EL (cell line): ENCODE measurements at regions not wholly inside any gene's neighbourhood (a gene's known extent, or its start where the extent isn't known, plus 50 kb on each side); places are given as distances from the start of the nearest gene placed in this dataset.
"Not testable (repeated sequence)": the region's sequence is repeated elsewhere in the genome, so short reads cannot be mapped to it uniquely, and the experiment has no call there.

Source experiments
- DNase-seq: peaks from one replicate; pipeline ENCODE4 v3.0.0-alpha.2; 2016

DNA sequence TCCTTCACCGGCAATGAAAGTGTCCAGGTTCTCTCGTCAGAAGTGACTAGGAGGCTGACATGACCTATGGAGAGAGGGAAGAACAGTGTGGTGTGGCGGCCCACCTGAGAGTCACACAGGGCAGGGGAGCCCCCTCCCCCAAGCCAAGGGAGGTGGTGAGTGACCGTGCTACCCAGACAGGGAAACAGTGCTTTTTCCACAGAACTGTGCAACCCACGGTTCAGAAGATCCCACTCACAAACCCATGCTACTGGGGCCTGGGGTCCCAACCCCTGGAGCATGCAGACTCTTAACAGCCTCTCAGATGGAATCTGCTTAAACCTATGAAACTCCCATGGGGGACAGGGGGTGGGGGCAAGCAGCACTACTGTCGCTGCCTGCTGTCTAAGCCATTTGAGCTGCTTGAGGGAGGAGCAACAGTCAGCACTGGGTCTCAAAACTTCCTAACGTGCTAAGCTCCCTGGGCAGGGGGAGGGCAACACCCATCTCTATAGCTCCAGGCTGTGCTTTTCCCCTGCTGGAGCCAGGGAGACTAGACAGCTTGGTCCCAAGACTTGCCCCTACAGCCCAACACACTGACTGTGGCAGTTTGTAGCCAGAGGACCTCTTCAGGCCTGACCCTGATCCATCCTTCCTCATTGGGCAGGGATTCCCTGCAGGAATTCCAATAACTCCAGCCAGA, 850.4 kb upstream of the AADAT start:
- DNase-seq, result no peak

DNA sequence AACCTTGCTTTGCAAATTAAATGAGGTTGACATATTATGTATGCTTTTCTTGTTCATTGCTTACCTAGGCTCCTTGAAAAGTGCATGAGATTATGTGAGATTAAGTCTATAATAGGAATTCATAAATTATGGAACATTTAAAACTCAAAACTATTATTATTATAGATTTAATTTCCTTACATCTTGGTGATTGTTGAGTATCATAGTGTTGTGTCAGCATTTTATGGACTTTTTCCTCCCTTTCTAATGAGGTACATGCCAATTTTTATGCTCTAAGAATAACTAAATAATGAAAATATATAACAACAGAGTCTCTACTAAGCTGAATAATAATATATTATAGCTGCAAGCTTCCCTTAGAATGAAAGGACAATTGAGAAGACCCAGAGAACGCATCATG, 848.8 kb upstream of the AADAT start:
- DNase-seq, result no peak

GRCh38 chr4:170931321-170931720, 841.6 kb upstream of the AADAT start:
- DNase-seq, result no peak

- no peak for DNase-seq
Observed at GRCh38 chr4:170888660-170889059, 798.9 kb upstream of the AADAT start.

- DNase-seq, result no peak
Observed at GRCh38 chr4:170887396-170887795, 797.6 kb upstream of the AADAT start.

GRCh38 chr4:170884969-170885570, 795.3 kb upstream of the AADAT start:
- no peak for DNase-seq

DNA sequence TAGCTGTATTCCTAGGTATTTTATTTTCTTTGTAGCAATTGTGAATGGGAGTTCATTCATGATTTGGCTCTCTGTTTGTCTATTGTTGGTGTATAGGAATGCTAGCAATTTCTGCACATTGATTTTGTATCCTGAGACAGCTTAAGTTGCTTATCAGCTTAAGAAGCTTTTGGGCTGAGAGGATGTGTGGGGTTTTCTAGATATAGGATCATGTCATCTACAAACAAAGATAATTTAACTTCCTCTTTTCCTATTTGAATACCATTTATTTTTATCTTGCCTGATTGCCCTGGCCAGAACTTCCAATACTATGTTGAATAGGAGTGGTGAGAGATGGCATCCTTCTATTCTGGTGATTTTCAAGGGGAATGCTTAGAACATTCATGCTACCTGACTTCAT, 791.9 kb upstream of the AADAT start:
- not testable (repeated sequence) for DNase-seq

DNA sequence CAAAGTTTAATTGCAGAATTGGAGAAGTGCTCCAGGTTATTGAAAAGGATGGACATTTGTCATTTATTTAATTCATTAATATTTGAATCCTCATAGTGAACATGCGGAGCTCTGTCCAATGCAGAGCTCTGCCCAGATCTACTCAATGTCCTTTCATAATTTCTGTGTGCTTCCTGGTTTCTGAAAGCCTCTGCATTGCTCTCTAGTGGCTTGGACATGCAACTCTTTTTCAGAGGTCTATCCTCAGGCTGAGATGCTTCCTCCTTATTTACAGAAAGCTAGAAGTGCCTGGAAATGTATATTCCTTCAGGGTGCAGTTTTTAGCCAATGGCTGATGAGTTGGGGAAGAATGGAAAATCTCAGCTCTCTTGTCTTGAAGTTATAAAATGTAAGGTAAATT, 786.1 kb upstream of the AADAT start:
- DNase-seq, result no peak

DNA sequence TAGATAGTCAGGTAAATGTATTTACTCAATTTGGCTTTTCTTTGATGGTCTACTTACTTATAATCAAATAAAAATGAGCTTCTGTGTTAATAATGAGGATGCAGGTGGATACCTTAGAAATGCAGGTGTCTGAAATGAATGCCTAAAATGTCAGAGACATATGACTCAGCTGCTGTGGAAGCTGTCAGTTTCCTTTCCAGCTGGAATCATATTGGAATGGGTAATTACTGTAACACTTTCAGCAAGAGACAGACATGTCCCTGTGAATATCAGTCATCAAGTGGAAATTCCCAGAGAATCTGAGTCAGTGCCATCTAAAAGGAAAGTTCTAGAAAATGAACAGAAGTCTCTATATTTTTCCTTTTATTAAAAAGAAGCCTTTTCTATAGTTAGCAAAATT, 783.0 kb upstream of the AADAT start:
- DNase-seq, result no peak

GRCh38 chr4:170868170-170868569, 778.4 kb upstream of the AADAT start:
- peak; percentile 0 for DNase-seq

DNA sequence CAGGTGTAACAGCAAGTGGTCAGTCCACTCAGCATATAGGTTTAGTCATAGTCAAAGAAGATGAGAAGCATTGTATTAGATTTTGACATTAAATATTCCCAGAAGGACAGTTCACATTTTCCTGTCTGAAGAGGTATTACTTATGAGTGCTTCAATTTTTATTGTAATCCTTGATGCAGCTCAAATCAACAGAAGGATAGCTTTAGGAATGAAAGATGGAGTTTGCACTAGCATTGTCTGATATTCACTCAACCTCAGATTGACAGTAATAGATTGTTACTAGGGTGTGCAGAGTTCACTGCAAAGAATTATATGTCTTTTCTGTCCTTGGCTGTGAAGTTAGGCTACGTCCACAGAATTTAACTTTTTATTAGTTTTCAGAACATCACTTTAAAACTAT, 764.3 kb upstream of the AADAT start:
- no peak for DNase-seq

DNA sequence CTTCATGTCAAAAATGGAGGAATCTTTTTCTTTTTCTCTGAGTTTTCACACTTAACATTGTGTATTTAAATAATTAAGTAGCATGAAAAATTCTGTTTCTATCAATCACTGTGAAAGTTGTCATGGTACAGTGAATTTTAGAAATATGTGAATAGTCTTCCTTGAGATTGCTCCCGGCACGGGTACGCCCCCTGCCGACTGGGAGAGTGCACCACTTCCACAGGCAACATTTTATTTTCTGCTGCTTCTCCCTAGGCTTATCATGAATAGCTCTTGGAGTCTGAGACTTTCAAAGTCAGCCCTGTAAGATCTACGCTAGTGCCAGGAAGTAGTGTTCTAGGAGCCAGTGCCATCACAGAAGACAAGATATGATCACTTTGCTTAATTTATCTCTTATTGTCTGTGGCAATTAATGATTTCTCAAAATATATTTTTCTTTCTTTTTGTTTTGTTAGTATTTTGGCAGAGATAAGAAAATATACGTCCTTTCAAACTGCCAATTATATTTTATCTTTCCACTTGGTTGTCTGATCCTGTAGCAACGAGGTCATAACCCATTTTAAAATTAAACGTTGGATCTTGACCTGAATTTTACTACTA, 763.8 kb upstream of the AADAT start:
- peak; percentile 16 for DNase-seq

DNA sequence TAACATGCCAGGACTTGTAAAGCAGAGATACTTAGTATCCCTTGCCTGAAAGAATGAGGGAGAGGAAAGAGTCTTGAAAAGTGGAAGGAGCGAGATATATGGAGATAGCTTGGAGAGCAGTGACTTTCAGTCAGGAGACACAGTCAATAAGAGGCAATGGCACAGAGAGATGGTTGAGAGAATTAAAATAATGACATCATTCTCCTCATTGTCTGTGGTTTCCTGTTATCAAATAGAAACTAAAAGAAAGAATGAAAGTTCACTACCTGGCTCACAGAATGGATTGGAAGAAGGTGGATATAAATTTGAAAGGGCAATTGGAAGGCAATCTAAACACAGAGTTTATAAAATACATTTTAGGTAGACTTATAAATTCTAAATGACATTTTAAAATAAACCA, 760.2 kb upstream of the AADAT start:
- no peak for DNase-seq

GRCh38 chr4:170827562-170828274, 738.0 kb upstream of the AADAT start:
- no peak for DNase-seq

GRCh38 chr4:170818786-170819185, 729.0 kb upstream of the AADAT start:
- no peak for DNase-seq

- DNase-seq, result no peak
Observed at GRCh38 chr4:170805352-170805751, 715.6 kb upstream of the AADAT start.

GRCh38 chr4:170804930-170805329, 715.2 kb upstream of the AADAT start:
- DNase-seq, result no peak

GRCh38 chr4:170803492-170803891, 713.7 kb upstream of the AADAT start:
- no peak for DNase-seq

- no peak for DNase-seq
Observed at GRCh38 chr4:170801771-170802170, 712.0 kb upstream of the AADAT start.

DNA sequence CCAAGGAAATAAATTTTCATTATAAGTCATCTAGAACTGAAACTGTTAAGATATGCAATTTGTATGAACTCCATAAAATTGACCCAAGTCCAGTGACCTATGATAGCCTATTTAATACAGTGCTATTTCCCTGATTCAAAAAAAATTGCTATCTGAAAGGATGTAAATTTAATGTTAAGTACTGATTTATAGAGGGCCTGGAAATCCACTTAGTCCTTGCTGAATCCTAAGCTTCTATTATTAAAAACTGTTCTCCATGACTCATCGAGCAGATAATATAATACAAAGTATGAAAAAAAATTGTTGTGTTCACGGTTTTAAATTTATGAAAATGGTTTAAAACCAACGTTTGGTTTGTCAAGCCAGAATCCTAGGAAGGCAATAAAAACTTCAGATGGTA, 704.8 kb upstream of the AADAT start:
- DNase-seq, result no peak

DNA sequence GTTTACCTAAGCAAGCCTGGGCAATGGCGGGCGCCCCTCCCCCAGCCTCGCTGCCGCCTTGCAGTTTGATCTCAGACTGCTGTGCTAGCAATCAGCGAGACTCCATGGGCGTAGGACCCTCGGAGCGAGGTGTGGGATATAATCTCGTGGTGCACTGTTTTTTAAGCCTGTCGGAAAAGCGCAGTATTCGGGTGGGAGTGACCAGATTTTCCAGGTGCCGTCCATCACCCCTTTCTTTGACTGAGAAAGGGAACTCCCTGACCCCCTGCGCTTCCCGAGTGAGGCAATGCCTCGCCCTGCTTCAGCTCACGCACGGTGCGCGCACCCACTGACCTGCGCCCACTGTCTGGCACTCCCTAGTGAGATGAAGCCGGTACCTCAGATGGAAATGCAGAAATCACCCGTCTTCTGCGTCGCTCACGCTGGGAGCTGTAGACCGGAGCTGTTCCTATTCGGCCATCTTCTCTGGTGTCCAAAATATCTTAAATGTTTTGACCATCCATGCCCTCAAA, 698.8 kb upstream of the AADAT start:
- DNase-seq, result not testable (repeated sequence)

GRCh38 chr4:170777663-170778062, 687.9 kb upstream of the AADAT start:
- no peak for DNase-seq

DNA sequence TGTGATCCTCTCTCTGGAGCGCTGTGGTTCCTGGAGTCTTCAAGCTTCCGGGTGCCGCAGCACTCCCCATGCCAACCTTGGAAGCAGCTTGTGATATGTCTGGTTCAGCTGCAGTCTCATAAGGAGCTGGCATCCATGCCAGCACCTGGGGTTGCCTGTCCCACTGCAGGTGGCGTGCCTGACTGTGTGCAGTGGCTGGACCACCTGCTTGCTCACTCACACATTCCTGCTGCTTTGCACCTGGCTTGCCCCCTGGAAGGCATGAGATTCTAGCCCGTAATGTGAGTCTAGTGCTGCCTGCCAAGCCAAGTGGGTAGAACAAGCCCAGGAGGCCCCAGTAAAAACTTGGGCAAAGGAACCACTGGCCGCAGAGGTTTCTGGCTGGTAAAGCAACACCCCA, 687.2 kb upstream of the AADAT start:
- DNase-seq, result no peak

- DNase-seq, result no peak
Observed at GRCh38 chr4:170775851-170776250, 686.1 kb upstream of the AADAT start.
